Right renal pelvis (tissue), 4 donors: ENCODE measurements at regions not wholly inside any gene's neighbourhood (a gene's known extent, or its start where the extent isn't known, plus 50 kb on each side); places are given as distances from the start of the nearest gene placed in this dataset.
"Not testable (repeated sequence)": the region's sequence is repeated elsewhere in the genome, so short reads cannot be mapped to it uniquely, and the experiment has no call there.

Experiments used
- DNase-seq, 4 donors: peaks; one replicate each; pipeline ENCODE4 v3.0.0-alpha.2; 2013; ENCODE audit warnings: low read depth in 4 of 4, low spot score in 3 of 4, missing footprints in 1 of 4

- DNase-seq, result no peak
Observed at GRCh38 chr3:144566320-144566719, 594.7 kb downstream of the DIPK2A start.

GRCh38 chr3:144569651-144570050 is 598.0 kb downstream of the DIPK2A start:
- DNase-seq, result no peak

- DNase-seq, result no peak
Observed at GRCh38 chr3:144583871-144584270, 612.2 kb downstream of the DIPK2A start.

GRCh38 chr3:144585408-144585807 is 613.8 kb downstream of the DIPK2A start:
- no peak for DNase-seq

GRCh38 chr3:144585953-144586352 is 614.3 kb downstream of the DIPK2A start:
- DNase-seq, result no peak

GRCh38 chr3:144586382-144586781 is 614.8 kb downstream of the DIPK2A start:
- no peak for DNase-seq

- no peak for DNase-seq
Observed at GRCh38 chr3:144590854-144591253, 619.2 kb downstream of the DIPK2A start.

- DNase-seq, result no peak
Observed at GRCh38 chr3:144593881-144594280, 622.3 kb downstream of the DIPK2A start.

GRCh38 chr3:144620236-144620635 is 648.6 kb downstream of the DIPK2A start:
- not testable (repeated sequence) for DNase-seq

- DNase-seq, result no peak
Observed at GRCh38 chr3:144622845-144623244, 651.2 kb downstream of the DIPK2A start.

GRCh38 chr3:144624656-144625055 is 653.0 kb downstream of the DIPK2A start:
- no peak for DNase-seq

GRCh38 chr3:144626835-144627234 is 655.2 kb downstream of the DIPK2A start:
- no peak for DNase-seq

- DNase-seq, result no peak
Observed at GRCh38 chr3:144629381-144629780, 657.8 kb downstream of the DIPK2A start.

- peak in 1 of 4 donors; percentile 3 for DNase-seq
Observed at GRCh38 chr3:144636833-144637232, 665.2 kb downstream of the DIPK2A start.

- no peak for DNase-seq
Observed at GRCh38 chr3:144638009-144638408, 666.4 kb downstream of the DIPK2A start.

GRCh38 chr3:144643771-144644198 is 672.2 kb downstream of the DIPK2A start:
- DNase-seq, result no peak

- DNase-seq, result no peak
Observed at GRCh38 chr3:144645300-144645699, 673.7 kb downstream of the DIPK2A start.

GRCh38 chr3:144650380-144650779 is 678.8 kb downstream of the DIPK2A start:
- DNase-seq, result no peak

GRCh38 chr3:144652573-144652972 is 681.0 kb downstream of the DIPK2A start:
- no peak for DNase-seq

- DNase-seq, result no peak
Observed at GRCh38 chr3:144655423-144655822, 683.8 kb downstream of the DIPK2A start.

- DNase-seq, result no peak
Observed at GRCh38 chr3:144660186-144660585, 688.6 kb downstream of the DIPK2A start.

- DNase-seq, result no peak
Observed at GRCh38 chr3:144662729-144663128, 691.1 kb downstream of the DIPK2A start.
